Rectal smooth muscle tissue (tissue), 1 donor: ENCODE measurements at regions not wholly inside any gene's neighbourhood (a gene's known extent, or its start where the extent isn't known, plus 50 kb on each side); places are given as distances from the start of the nearest gene placed in this dataset.
A peak's percentile ranks its signal among the peaks of the same experiment; 100 is the strongest.
"Not testable (repeated sequence)": the region's sequence is repeated elsewhere in the genome, so short reads cannot be mapped to it uniquely, and the experiment has no call there.

Experiments
- H3K27ac ChIP-seq: one replicate; pipeline ENCODE4 v1.7.0; 2013; ENCODE audit warnings: low read depth, low read length, inconsistent platforms
- H3K27me3 ChIP-seq: one replicate; pipeline ENCODE4 v1.7.0; 2013; ENCODE audit warnings: low read length; ENCODE audit not compliant: control insufficient read depth, insufficient read depth
- H3K36me3 ChIP-seq: one replicate; pipeline ENCODE4 v1.7.0; 2013; ENCODE audit warnings: low read length; ENCODE audit not compliant: control insufficient read depth, insufficient read depth
- H3K4me1 ChIP-seq: one replicate; pipeline ENCODE4 v1.7.0; 2013; ENCODE audit warnings: low read length; ENCODE audit not compliant: control insufficient read depth, insufficient read depth
- H3K4me3 ChIP-seq: one replicate; pipeline ENCODE4 v1.7.0; 2013; ENCODE audit warnings: low read length
- H3K9ac ChIP-seq: one replicate; pipeline ENCODE4 v1.7.0; 2013; ENCODE audit warnings: low read length

- H3K4me3 ChIP-seq = no peak overlapping the region
- H3K36me3 ChIP-seq = no peaks in the 10 kb centered on the region
- H3K9ac ChIP-seq = no peak overlapping the region
- no peaks in the 10 kb centered on the region for H3K4me1 ChIP-seq
- no peak overlapping the region for H3K27ac ChIP-seq
- H3K27me3 ChIP-seq = no peaks in the 10 kb centered on the region
Measured at GRCh38 chrX:22559506-22559905, 286.8 kb downstream of the CBLL2 start.

DNA sequence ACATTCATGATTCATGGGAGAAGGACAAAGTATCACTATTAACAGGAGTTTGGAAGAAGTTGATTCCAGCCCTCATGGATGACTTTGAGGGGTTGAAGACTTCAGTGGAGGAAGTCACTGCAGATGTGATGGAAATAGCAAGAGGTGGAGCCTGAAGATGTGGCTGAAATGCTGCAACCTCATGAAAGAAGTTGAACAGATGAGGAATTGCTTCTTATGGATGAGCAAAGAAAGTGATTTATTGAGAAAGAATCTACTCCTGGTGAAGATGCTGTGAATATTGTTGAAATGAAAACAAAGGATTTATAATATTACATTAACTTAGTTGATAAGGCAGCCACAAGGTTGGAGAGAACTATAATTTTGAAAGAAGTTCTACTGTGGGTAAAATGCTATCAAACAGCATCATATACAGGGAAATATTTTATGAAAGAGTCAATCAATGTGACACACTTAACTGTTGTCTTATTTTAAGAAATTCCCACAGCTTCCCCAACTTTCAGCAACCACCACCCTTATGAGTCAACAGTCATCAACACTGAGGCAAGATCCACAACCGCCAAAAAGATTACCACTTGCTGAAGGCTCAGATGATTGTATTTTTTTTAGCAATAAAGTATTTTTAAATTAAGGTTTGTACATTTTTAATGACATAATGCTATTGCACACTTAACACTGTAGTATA is 302.6 kb downstream of the CBLL2 start:
- H3K27me3 ChIP-seq = no peaks in the 10 kb centered on the region
- no peaks in the 10 kb centered on the region for H3K4me1 ChIP-seq
- no peaks in the 10 kb centered on the region for H3K36me3 ChIP-seq
- H3K27ac ChIP-seq = no peak overlapping the region
- H3K9ac ChIP-seq = no peak overlapping the region
- H3K4me3 ChIP-seq = no peak overlapping the region

GRCh38 chrX:22577181-22577580 is 304.5 kb downstream of the CBLL2 start:
- Histone ChIP-seq H3K4me3 (no peak overlapping the region), H3K36me3 (no peaks in the 10 kb centered on the region), H3K9ac (no peak overlapping the region), H3K27ac (no peak overlapping the region), H3K27me3 (no peaks in the 10 kb centered on the region), H3K4me1 (no peaks in the 10 kb centered on the region)

DNA sequence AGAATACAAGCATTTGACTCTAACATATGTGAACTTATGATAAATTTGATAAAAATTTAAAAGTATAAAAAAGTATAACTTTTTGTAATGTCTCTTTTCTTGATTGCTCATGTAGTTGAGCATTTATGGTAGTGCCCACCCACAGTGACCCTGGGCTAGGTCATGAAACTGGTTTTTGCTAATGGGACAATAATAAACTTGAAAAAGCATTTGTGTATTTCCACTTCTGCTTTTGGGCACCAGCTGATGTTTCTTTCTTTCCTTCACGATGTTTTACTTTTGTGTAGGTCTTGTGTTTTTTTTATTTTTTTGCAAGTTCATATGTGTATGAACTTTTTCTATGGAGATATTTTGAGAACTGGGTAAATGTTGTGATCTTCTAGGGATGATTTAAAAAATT is 313.1 kb downstream of the CBLL2 start:
- Histone ChIP-seq H3K36me3 (no peaks in the 10 kb centered on the region), H3K9ac (no peak overlapping the region), H3K27me3 (no peaks in the 10 kb centered on the region), H3K4me1 (no peaks in the 10 kb centered on the region), H3K27ac (no peak overlapping the region), H3K4me3 (no peak overlapping the region)

DNA sequence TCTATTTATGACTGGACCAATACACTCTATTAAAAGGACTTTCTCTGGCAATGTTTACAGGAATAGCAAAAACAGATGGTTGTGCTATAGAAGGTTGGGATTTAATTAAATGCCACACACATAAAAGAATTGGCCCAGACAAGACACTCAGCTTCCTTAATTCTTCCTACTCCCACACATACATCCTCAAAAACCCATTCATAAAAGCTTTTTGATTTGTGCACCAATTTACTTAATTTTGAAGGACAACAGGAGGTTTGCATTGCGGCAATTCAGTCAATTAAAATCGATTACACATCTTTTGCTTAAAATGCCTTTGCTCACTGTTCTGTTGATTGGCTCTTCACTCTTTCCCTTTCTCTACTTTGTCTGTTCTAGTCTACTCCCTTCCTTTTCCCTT is 317.1 kb downstream of the CBLL2 start:
- Histone ChIP-seq H3K4me3 (no peak overlapping the region), H3K27ac (no peak overlapping the region), H3K36me3 (no peaks in the 10 kb centered on the region), H3K9ac (no peak overlapping the region), H3K27me3 (no peaks in the 10 kb centered on the region), H3K4me1 (no peaks in the 10 kb centered on the region)

GRCh38 chrX:22594766-22595165 is 322.1 kb downstream of the CBLL2 start:
- Histone ChIP-seq H3K4me3 (no peak overlapping the region), H3K36me3 (no peaks in the 10 kb centered on the region), H3K4me1 (no peaks in the 10 kb centered on the region), H3K9ac (no peak overlapping the region), H3K27ac (no peak overlapping the region), H3K27me3 (no peaks in the 10 kb centered on the region)

GRCh38 chrX:22603060-22603459 is 330.3 kb downstream of the CBLL2 start:
- Histone ChIP-seq H3K27me3 (no peaks in the 10 kb centered on the region), H3K4me3 (no peak overlapping the region), H3K4me1 (no peaks in the 10 kb centered on the region), H3K36me3 (no peaks in the 10 kb centered on the region), H3K27ac (no peak overlapping the region), H3K9ac (no peak overlapping the region)

GRCh38 chrX:22609452-22609851 is 336.7 kb downstream of the CBLL2 start:
- H3K27me3 ChIP-seq, H3K36me3 ChIP-seq, H3K9ac ChIP-seq, H3K4me3 ChIP-seq, H3K27ac ChIP-seq, H3K4me1 ChIP-seq: not testable (repeated sequence)

GRCh38 chrX:22616867-22617266 is 344.2 kb downstream of the CBLL2 start:
- Histone ChIP-seq H3K27ac (no peak overlapping the region), H3K4me1 (no peaks in the 10 kb centered on the region), H3K27me3 (no peaks in the 10 kb centered on the region), H3K9ac (no peak overlapping the region), H3K36me3 (no peaks in the 10 kb centered on the region), H3K4me3 (no peak overlapping the region)

- no peaks in the 10 kb centered on the region for H3K27me3 ChIP-seq
- H3K9ac ChIP-seq = no peak overlapping the region
- no peak overlapping the region for H3K4me3 ChIP-seq
- no peaks in the 10 kb centered on the region for H3K36me3 ChIP-seq
- H3K4me1 ChIP-seq = peaks cover 3% of the 10 kb centered on the region
- H3K27ac ChIP-seq = peak overlapping the region; percentile 10
Measured at GRCh38 chrX:22627576-22627975, 354.9 kb downstream of the CBLL2 start.

DNA sequence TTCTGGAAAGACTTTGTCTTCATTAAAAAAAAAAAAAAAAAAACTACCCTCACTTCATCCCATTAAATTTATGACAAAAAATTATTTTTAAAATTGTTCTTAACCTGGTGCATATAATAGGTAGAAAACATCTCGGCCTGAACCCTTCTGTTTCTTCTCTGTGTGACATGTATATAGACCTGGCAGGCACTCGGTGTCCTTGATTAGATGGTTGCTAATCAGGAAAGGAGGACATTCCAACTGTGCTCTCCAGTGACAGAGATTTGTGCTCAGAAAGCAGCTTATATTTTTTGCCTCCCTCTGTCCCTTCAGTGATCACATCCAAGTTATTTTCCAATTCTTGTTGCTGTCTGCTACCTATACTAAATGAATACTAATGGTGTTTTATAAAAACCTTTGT is 355.6 kb downstream of the CBLL2 start:
- no peak overlapping the region for H3K9ac ChIP-seq
- no peaks in the 10 kb centered on the region for H3K36me3 ChIP-seq
- no peak overlapping the region for H3K4me3 ChIP-seq
- H3K4me1 ChIP-seq = peaks cover 3% of the 10 kb centered on the region
- H3K27me3 ChIP-seq = no peaks in the 10 kb centered on the region
- H3K27ac ChIP-seq = peak overlapping the region; percentile 22

DNA sequence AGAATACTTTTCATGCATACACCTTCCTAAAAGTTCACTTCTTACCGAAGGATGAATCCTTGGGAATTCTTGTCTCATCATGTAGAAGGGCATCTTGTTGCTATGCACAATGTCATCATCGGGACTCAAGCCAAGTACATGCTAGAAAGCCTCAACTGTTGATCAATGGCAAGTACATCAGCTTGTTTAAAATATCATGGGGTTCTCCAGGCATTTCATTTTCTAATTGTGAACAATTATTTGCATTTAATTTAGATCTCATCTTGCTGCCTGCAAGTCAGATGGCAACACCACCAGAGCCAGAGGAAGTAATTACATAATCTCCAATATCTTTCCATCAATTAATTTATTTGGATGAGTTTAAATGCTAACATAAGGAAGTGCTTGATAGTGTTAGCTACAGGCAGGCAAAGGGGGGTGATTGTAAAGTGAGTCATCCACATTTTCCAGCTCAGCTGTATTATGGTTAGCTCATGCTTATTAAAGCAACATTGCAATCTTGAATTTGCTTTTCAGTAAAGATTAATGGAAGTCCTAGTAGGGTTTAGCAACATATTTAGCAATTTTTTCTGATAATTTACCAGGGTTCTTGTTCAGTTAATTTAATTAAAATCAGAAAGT is 356.5 kb downstream of the CBLL2 start:
- Histone ChIP-seq H3K4me3 (no peak overlapping the region), H3K9ac (no peak overlapping the region), H3K27ac (peak overlapping the region; percentile 19), H3K27me3 (no peaks in the 10 kb centered on the region), H3K36me3 (no peaks in the 10 kb centered on the region), H3K4me1 (peaks cover 4% of the 10 kb centered on the region)

DNA sequence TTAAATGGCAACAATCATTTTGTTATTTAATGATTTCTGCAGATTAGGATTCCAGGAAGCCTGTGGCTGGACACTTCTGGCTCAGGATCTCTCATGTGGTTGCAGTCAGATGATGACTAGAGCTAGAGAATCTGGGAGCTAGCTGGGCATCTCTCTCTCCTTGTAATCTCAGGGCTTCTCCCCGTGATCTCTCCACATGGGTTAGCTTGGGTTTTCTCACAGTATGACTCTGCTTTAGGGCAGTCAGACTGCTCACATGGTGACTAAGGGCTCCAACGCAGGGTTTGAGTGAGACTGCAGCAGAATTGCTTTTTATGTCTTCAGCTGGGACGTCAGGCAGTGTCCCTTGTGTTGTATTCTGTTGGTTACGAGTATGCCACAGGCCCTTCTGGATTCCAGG is 361.4 kb downstream of the CBLL2 start:
- Histone ChIP-seq H3K4me3 (no peak overlapping the region), H3K27me3 (no peaks in the 10 kb centered on the region), H3K9ac (no peak overlapping the region), H3K27ac (no peak overlapping the region), H3K4me1 (peaks cover 3% of the 10 kb centered on the region), H3K36me3 (no peaks in the 10 kb centered on the region)
